HG03095 (cell line): ENCODE measurements at regions not wholly inside any gene's neighbourhood (a gene's known extent, or its start where the extent isn't known, plus 50 kb on each side); places are given as distances from the start of the nearest gene placed in this dataset.

Experiments
- ATAC-seq: cut with Tn5 transposase; IDR thresholded peaks from one replicate; pipeline ENCODE4 v1.9.1; 2021; ENCODE audit warnings: moderate library complexity; ENCODE audit not compliant: unreplicated experiment

DNA sequence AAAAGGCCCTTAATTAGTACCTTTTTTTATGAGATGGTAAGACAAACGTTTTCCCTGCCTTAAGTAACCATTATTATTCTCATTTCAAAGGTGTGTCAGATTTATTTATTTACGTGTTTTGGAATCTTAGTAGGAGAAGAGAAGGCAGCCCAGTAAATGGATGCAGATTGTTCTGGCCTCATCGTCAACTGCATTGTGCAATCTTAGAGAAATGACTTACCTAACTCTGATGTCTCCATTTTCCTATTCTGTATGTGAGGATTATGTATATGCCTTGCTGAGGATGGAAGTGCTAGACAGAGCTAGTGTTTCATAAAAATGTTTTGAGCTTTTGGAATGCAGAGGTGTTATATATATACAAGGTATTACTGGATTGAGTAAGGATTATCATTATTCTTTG, 97.0 kb upstream of the JAG1 start:
- ATAC-seq, result no peak

DNA sequence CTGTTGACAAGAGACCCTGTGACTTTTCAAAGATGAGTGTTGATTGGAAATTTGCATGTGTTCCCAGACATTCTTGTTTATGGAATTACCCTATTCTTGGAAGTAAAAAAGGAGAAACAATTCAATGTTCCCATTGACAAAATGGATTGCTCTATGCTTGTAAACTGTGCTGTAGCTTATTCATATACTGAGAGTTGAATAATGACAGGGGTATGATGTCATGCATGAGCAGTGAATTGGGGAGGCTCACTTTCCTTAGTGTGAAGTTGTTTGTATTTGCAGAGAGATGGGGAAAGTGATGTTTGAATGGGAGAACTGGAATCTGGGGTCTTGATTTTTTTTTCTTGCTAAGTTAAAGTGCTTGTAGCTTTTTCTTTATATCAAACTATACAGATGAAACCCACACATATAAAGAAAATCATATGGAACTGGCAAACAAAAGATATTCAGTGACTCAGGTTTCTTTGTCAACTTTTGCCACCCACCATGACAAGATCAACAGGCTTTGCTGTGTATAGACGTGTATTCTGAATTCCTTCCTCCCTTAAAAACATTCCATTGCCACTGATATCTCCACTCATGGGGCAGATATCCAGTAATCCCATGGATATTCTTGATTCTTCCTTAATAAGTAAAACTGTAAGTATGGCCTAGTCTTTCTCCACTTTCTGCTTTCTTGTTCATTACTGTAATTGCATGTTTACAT, 97.8 kb upstream of the JAG1 start:
- ATAC-seq, result no peak

DNA sequence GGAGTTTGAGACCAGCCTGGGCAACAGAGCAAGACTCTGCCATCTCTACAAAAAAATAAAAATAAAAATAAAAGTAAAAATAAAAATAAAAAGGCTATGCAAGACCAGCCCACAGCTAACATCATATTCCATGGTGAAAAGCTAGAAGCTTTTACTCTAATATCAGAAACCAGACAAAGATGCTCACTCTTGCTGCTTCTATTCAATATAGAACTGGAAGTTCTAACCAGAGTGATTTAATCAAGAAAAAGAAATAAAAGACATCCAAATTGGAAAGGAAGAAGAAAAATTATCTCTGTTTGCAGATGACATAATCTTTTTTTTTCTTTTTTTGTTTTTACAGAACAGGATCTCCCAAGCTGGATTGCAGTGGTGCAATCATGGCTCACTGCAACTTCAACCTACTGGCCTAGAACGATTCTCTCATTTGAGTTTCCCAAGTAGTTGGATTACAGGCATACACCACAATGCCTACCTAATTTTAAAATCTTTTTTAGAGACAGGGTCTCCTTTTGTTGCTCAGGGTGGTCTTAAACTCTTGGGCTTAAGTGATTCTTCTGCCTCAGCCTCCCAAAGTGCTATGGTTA, 100.7 kb upstream of the JAG1 start:
- ATAC-seq, result no peak

DNA sequence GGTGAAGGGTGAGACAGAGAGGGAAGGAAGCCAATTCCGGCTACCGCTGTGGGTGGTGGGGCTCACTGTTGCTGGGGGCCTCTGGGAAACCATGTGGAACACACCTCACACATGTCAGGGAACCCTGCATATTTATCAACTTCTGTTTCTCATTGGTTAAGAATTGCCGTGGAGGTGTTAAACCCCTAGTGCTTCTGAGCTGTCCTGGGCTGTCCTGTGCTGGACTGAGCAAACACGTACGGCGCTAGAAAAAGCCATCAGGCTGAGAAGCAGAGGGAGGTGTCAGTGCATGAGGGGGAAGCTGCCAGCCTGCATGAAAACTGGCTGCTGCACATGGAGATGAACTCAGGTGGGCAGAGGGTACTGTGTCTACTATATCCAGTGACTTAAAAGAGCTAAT, 103.9 kb upstream of the JAG1 start:
- no peak for ATAC-seq

DNA sequence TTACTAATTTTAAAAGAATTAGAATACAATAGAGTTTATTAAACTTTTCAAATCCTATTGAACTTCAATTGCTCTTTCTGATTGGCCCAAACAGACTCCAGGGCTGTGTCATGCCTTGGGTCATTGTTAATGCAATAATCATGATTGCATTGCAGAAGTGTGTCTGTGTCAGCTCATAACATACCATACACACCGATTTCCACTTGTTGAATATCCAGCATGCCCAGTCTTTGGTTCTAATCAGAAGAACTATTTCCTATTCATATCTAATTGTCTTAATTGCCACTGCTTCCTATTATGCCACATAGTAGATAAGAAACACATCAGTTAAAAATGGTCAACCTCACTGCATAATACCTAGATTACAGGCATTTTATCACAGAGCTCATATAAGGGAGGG, 106.1 kb upstream of the JAG1 start:
- no peak for ATAC-seq

DNA sequence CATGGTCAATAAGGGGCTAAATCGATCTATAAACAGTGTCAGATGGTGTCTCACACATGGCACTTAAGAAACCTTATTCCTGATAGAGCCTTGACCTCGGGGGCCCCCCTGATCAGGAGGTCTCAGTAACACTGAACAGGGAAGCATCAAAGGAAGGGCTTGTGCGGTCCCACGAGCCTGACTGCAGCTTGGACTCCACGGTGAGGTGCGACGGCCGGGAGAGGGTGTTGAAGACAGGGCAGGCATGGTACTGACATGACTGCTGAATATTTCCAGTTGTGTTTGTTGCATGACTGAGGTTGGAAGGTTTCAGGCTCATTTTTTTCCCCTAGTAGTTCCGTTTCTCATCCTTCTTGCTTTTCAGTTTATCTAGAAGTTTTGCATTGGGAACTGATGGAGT, 107.1 kb upstream of the JAG1 start:
- ATAC-seq, result no peak

DNA sequence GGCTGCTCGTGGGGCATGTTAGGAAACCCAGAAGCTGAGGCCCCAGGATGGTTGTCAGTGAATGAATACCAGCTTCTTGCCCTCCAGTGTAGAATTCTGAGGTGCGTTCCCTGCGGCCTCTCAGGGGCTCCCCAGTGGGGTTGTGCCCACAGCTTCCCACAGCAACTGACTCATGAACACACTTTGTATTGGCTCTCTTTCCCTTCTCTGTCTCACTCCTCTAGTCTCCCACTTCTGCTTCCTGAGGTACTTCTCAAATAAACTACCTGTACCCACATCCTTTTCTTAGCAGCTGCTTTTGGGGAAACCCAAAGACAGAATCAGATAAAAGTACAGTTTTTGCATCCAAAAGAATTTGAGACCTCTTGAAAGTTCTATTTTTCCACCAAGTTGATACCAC, 107.7 kb upstream of the JAG1 start:
- no peak for ATAC-seq

DNA sequence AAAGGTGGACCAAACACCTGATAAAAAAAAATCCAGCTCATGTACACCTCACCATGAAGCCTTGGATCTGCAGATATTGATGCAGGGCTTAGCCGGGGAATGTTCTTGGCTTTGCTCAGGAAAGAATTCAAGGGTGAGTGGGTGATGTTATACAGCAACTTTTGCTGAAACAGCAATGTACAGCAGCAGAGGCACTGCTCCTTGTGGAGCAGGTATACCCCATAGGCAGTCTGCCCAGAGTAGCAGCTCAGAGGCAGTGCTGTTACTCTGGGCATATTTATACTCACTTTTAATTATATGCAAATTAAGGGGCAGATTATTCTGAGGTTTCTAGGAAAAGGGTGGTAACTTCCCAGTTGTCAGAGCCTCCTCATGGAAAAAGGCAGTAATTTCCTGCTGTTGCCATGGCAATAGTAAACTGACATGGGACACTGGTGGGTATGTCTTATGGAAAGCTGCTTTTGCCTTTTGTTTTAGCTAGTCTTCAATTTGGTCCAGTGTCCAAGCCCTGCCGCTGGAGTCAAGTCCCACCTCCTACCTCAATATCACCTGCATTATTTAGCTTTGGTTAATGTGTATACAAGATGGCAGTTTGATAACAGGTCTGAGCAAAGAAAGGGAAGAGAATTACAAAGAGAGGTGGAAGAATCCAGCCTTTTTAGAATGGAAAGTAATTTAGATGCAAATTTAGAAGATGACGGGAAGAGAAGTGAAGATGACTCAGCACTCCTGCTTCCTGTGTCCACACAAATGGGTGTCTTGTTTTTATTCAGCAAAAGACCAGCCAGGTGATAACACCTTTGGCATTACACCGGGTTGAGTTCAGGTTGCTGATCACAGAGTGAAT, 110.1 kb upstream of the JAG1 start:
- ATAC-seq, result no peak

DNA sequence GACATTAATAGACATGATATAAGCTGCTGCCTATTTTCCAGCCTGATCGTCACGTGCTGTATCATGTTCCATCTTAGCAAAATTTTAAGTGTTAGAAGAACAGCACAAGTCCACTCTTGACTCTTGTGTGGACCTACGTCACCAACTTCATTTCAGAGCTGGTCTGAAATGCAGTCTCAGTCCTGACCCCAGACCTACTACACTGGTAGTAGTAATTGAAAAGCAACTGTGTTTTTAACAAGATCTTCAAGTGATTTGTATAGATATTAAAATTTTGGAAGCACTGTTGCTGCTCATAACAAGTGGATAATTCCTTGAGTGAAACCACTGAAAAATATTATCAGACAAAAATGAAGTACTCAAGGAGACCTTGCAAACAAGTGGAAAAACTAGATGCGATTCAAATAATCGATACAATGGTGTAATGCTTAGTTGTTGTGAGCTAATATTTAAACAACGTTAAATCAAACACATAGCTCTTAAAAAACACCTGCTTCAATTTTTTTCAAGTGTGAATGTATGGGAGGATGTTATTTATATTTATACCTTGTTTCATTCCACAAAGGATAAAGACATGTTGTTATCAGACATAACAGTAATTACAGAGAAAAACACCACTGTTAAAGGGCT, 110.9 kb upstream of the JAG1 start:
- ATAC-seq, result no peak

DNA sequence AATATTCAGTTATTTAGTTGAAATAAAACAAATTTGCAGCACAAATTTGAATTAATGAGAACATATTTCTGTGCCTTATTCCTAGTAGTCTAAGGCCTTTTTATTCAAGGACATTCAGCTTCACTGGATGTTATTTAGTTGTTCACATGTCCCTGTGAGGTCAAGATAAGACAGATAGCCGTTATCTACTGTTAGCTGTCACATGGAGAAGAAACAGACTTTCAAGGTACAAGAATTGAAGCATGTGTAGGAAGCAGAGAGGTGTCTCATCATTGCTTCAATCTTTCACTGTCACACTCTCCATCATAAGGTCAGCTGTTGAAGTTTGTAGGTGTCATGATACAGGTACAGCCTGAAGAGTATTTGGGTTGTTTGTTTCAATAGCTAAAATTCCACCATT, 112.9 kb upstream of the JAG1 start:
- ATAC-seq, result no peak

DNA sequence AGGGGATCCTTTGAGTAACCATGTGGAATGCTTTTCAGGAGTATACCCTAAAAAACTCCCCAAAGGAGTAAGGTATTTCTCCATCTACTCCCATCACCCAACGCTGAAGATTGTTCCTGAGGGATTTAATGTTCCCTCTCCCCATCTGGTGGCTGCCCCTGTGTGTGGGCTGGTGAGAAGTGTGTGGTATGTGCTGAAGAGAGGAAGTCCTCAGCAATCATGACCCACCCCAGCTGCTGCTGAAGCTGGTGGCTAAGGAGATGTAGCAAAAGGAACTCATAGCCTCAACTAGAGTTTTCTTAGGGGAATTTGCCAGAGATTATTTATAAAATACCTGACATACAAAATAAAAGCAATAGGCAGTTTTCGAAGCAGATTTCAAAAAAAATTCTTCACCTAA, 114.3 kb upstream of the JAG1 start:
- no peak for ATAC-seq

DNA sequence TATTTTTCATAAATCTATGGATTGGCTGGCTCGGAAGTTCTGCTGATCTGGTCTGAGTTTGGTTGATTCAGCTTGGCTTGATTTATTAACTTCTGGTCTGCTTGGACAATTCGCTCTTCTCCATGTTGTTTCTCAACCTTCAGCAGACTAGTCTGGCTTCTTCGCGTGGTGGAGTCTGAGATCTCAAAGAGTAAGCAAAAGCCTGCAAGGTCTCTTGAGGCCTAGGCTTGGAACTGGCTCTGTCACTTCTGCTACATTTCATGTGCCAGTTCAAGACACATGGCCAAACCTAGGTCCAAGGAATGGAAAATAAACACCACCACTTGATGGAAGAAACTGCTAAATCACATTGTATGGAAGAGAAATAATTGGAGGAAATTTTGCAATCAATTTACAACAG, 115.1 kb upstream of the JAG1 start:
- ATAC-seq, result no peak

DNA sequence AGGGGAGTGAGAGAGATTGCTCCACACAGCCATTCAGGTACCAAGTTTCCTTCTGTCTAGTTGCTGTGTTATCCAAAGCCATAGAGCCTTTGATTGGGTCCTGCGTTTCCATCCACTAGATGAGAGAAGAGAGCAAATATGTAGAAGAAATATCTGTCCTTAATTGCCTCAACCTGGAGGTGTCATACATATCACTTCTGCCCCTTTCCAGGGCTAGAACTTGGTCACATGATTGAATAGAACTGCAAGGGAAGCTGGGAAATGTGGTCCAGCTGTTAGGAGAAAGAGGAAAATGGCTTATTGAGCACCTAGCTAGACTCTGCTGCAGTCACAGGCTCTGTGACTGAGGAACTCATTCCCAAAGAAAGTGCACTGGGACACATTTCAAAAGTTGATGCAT, 115.6 kb upstream of the JAG1 start:
- ATAC-seq, result no peak

DNA sequence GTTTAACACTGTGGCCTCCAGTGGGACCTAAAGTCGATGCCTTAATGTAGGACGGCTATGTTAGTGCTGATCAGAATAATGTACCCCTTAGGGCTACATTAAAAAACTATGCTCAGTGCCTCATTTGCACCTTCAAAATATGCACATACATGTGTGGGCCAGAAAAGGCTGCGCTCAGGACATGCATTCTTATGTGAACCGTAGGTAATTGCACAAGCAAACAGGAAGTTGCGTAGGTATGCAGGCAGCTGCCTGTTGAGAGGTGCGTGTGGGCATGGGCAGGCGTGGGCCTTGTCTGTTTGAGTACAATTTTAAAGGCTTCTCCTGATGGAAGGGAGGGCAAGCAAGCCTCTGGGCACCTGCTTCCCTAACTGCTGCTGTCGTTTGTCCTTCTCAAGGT, 116.2 kb upstream of the JAG1 start:
- ATAC-seq, result no peak

DNA sequence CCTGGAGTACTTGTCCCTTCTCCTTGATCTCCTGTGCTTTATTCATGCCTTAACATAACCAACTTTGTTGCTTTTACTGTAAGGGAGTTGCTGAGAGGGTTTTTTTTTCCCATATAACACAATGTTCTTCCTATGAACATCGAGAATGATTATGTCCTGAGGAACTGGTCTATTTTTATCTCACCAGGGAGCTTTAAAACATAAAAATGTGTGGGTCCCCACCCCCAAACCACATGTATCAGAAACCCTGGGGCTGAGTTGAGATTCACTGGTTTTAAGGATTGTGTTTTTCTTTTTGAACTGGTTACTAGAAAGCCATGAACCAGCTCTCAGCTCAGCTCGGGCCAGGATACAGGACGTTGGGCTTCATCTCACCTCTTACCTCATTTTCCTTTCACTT, 118.5 kb upstream of the JAG1 start:
- ATAC-seq, result no peak

DNA sequence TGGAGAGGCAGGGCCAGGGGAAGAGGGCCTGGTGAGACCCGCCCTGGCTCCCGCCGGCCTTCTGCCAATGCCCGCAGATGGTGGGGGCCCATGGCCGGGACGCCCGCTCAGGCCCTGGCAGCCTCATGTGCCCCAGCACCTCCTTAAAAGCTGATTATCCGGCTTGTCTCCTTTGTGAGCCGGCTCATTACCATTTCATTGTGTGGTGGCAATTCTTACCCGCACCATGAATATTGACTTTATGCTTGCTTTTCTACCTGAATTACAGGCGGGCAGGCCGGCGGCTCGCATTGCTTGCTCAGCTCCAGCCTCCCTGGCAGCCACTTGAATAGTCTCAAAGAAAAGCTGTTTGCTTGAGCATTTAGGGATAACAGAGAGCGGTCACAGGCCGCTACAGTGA, 120.0 kb upstream of the JAG1 start:
- ATAC-seq, result no peak

DNA sequence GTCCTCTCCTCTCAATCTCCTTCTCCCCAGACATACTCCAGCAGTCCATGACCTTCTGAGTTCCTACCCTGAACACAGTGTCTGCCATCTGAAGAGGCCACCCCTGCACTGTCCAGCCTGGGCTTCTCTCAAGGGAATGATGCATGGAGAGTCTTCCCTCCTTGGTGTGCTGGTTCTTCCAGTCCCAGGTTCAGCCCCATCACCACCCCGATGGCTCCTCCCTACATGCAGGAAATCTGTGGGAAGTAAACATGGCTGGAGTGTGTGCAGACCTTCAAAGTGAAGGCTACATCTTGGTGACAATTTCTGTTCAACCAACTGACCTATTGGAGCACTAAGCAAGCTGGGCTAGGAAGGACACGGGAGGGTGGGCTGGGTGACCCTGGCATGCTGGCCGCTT, 121.0 kb upstream of the JAG1 start:
- no peak for ATAC-seq

DNA sequence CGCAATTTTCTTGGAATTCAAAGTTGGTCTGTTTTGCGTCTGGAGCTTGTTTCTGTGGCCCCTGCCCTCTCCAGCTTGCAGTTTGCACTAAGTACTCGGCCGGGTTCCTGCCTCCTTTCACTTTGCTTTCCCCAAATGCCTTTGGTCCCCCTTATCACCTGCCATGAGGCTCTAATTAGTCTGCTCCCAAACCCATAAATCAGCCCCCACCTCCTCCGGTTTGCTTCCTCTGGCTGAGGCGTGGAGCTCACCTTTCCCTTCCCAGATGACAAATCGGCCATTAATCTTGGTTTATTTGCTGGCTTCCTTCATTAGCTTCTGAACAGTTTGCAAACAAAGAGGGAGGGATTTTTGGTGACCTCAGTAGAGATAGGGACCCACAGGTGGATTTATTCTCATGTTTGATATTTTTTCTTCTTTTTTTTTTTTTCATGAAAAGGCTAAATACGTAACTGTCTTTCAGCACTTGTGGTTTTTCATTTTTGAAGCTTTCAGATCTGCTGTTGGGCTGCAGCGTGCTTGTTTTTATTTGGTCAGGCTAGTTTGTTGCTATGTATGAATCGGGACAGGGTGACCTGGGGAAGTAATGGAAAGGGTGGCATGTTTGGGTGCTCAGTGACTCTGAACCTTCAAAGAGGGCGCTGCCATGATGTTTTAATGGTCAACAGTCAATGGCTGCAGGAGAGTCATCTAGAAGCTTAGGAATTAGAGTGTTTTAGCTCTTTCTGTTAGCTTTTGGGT, 121.7 kb upstream of the JAG1 start:
- no peak for ATAC-seq

DNA sequence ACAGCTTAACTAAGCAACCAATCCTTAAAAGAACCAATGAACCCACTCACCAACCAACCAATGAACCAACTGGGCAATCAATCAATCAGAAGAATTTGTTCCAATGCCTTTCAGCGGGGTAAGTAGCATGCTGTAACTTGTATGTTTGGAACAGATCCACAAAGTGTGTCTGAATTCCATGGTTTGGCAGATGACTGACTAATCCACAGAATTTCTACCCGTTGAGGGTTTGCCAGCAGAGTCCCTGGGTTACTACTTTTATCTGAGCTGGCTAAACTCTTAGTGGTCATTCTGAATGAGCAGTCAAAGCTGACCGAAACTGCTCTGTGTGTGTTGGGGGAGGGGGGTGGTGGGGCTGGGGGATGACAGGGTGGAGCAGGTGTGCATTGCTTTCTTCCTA, 125.0 kb upstream of the JAG1 start:
- ATAC-seq, result no peak

DNA sequence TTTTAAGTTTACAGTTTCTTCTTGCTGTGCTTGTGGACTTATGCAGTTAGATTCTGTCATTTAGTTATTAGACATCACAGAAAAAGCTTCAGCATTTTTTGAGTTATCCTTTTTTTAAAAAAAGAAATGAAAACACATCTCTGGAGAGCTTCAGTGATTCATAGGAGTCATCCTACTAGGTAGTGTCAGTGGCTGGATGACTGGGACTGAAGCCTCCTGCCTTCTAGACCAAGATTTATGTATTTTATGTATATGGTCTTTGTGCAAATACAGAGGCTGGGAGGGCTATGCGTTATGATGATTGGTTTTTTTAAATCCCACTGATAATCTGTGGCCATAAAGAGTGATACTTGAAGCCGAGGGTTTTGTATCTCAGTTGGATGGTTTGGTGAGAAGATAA, 125.9 kb upstream of the JAG1 start:
- no peak for ATAC-seq

DNA sequence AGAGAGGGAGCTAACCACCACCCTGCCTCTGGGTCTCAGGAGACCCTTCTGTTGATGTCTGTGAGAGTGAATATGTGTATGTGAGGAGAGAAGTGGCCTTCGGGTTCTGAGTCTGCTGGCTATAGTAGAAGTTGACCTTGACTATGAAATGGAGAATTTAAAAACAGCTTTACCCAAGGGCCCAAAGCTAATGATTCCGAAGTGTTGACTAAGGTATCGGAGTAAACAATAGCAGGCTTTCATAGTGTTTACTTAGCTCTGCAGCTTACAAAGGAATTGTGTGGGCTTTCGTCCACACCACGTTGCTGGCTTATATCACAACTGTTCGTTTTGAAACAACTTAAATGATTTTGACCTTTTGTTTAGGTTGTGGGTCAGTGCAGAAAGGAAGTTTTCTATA, 126.5 kb upstream of the JAG1 start:
- no peak for ATAC-seq
